ENCODE measurements at regions not wholly inside any gene's neighbourhood (a gene's known extent, or its start where the extent isn't known, plus 50 kb on each side); places are given as distances from the start of the nearest gene placed in this dataset.

DNA sequence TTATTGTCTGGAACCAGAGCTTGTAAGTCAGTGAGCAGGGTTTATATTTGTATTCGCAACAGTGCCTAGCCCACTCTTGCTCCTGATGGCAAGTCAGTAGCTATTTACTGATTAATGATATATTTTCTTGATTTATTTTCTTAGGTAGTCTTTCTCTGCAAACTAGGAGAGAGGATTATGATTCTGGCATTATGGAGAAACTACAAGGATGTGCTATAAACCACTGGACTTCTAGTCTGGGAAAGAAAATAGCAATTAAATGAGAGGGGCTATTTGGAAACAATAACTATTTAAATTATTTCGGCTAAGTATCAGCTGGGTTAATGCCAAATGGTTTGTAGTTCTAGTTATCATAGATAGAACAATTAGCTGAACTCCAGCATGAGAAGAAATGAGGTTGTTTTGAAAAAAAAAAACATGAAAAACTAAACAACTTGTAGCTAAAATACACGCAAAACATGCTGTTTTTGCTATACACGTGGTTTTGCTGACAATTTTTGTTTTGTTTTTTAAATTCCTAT is 304.9 kb upstream of the TCF21 start:
- intact Hi-C loops (cut with DNase I), result no loop called here
- H3K36me3 ChIP-seq (ENCODE audit: insufficient read depth in 1 of 2, low read depth in 1 of 2), result no peaks in the 10 kb centered on the region
- no peaks in the 10 kb centered on the region for H3K27me3 ChIP-seq (ENCODE audit: insufficient read depth in 3 of 3, low read length in 2 of 3)
- no peaks in the 10 kb centered on the region for H3K4me1 ChIP-seq
- no peak overlapping the region for H3K27ac ChIP-seq
- ATAC-seq (no peak), DNase-seq (no peak)
- no peak for TF ChIP-seq CTCF (IDR thresholded peaks at IDR 0.05)
- H3K4me3 ChIP-seq, result no peak overlapping the region
- 81 to 84% (median 83%) methylated on average over 4 of the region's 4 CpGs for WGBS, 3 donors
- no peaks in the 10 kb centered on the region for H3K9me3 ChIP-seq

GRCh38 chr6:133584823-133585222 is 304.1 kb upstream of the TCF21 start:
- Histone ChIP-seq H3K27ac (no peak overlapping the region), H3K9me3 (no peaks in the 10 kb centered on the region), H3K36me3 (ENCODE audit: insufficient read depth in 1 of 2, low read depth in 1 of 2) (no peaks in the 10 kb centered on the region), H3K27me3 (ENCODE audit: insufficient read depth in 3 of 3, low read length in 2 of 3) (no peaks in the 10 kb centered on the region), H3K4me1 (no peaks in the 10 kb centered on the region), H3K4me3 (no peak overlapping the region)
- DNase-seq (no peak), ATAC-seq (no peak)
- intact Hi-C loops (cut with DNase I), result no loop called here
- no peak for TF ChIP-seq CTCF (IDR thresholded peaks at IDR 0.05)
- 65 to 83% (median 80%) methylated on average over 2 of the region's 2 CpGs for WGBS, 3 donors

- no peak for DNase-seq
- ATAC-seq, result no peak
- WGBS, 3 donors, result 52 to 80% (median 73%) methylated on average over 2 of the region's 2 CpGs
- TF ChIP-seq CTCF (IDR thresholded peaks at IDR 0.05), result no peak
- H3K4me3 ChIP-seq, result no peak overlapping the region
- no peaks in the 10 kb centered on the region for H3K4me1 ChIP-seq
- H3K27me3 ChIP-seq (ENCODE audit: insufficient read depth in 3 of 3, low read length in 2 of 3), result no peaks in the 10 kb centered on the region
- intact Hi-C loops (cut with DNase I), result no loop called here
- H3K36me3 ChIP-seq (ENCODE audit: insufficient read depth in 1 of 2, low read depth in 1 of 2), result no peaks in the 10 kb centered on the region
- H3K9me3 ChIP-seq, result no peaks in the 10 kb centered on the region
- no peak overlapping the region for H3K27ac ChIP-seq
Observed at GRCh38 chr6:133585978-133586377, 302.9 kb upstream of the TCF21 start.

- Histone ChIP-seq H3K4me3 (no peak overlapping the region), H3K36me3 (ENCODE audit: insufficient read depth in 1 of 2, low read depth in 1 of 2) (no peaks in the 10 kb centered on the region), H3K4me1 (no peaks in the 10 kb centered on the region), H3K27ac (no peak overlapping the region), H3K9me3 (no peaks in the 10 kb centered on the region), H3K27me3 (ENCODE audit: insufficient read depth in 3 of 3, low read length in 2 of 3) (no peaks in the 10 kb centered on the region)
- ATAC-seq (no peak), DNase-seq (no peak)
- WGBS, 3 donors, result 71 to 79% (median 74%) methylated on average over 2 of the region's 2 CpGs
- intact Hi-C loops (cut with DNase I), result no loop called here
- no peak for TF ChIP-seq CTCF (IDR thresholded peaks at IDR 0.05)
Observed at GRCh38 chr6:133587546-133588160, 301.3 kb upstream of the TCF21 start.

- no peak for DNase-seq
- H3K4me1 ChIP-seq, result no peaks in the 10 kb centered on the region
- H3K9me3 ChIP-seq, result no peaks in the 10 kb centered on the region
- no peak overlapping the region for H3K27ac ChIP-seq
- no peak for ATAC-seq
- no peaks in the 10 kb centered on the region for H3K36me3 ChIP-seq (ENCODE audit: insufficient read depth in 1 of 2, low read depth in 1 of 2)
- intact Hi-C loops (cut with DNase I), result no loop called here
- 71 to 78% (median 74%) methylated on average over 5 of the region's 5 CpGs for WGBS, 3 donors
- no peak for TF ChIP-seq CTCF (IDR thresholded peaks at IDR 0.05)
- H3K4me3 ChIP-seq, result no peak overlapping the region
- H3K27me3 ChIP-seq (ENCODE audit: insufficient read depth in 3 of 3, low read length in 2 of 3), result no peaks in the 10 kb centered on the region
Observed at GRCh38 chr6:133590196-133590595, 298.7 kb upstream of the TCF21 start.

Measured in psoas muscle (tissue), 7 donors.